HCT116 (cell line): ENCODE measurements at regions not wholly inside any gene's neighbourhood (a gene's known extent, or its start where the extent isn't known, plus 50 kb on each side); places are given as distances from the start of the nearest gene placed in this dataset.

ENCODE experiments used
- CEBPB ChIP-seq: IDR thresholded peaks from 2 replicates; pipeline ENCODE4 v1.6.1; 2012; ENCODE audit warnings: low read depth
- CTCF ChIP-seq, 3 experiments: fragments of 200-600 bp in 1 of 3; sonication (generic) in 1 of 3; IDR thresholded peaks in 2 of 3; conservative IDR thresholded peaks in 1 of 3; 2 replicates each; pipeline ENCODE4 v1.5.1; 2012 to 2017; ENCODE audit warnings: low read depth in 2 of 3, low read length in 2 of 3, antibody characterized with exemption in 1 of 3, borderline replicate concordance in 1 of 3, control low read depth in 1 of 3, mild to moderate bottlenecking in 1 of 3, mixed read lengths in 1 of 3, mixed run types in 1 of 3, moderate library complexity in 1 of 3; ENCODE audit not compliant: insufficient read depth in 1 of 3
- EZH2 ChIP-seq: fragments of 200-600 bp; sonication (generic); IDR thresholded peaks from 2 replicates; pipeline ENCODE4 v1.6.1; 2017; ENCODE audit warnings: antibody characterized with exemption, mixed run types
- EZH2phosphoT487 ChIP-seq: fragments of 200-600 bp; IDR thresholded peaks from 2 replicates; pipeline ENCODE4 v1.6.1; 2018; ENCODE audit warnings: antibody characterized with exemption, borderline replicate concordance
- FOSL1 ChIP-seq: IDR thresholded peaks from 2 replicates; pipeline ENCODE4 v1.6.1; 2012; ENCODE audit warnings: low read depth
- MAX ChIP-seq: IDR thresholded peaks from 2 replicates; pipeline ENCODE4 v1.6.1; 2012
- POLR2A ChIP-seq: IDR thresholded peaks from 2 replicates; pipeline ENCODE4 v1.7.0; 2011; ENCODE audit warnings: borderline replicate concordance; ENCODE audit not compliant: insufficient read depth, insufficient read length; ENCODE audit errors: extremely low read depth
- POLR2AphosphoS5 ChIP-seq: IDR thresholded peaks from 2 replicates; pipeline ENCODE4 v1.6.1; 2011; ENCODE audit warnings: mild to moderate bottlenecking, low read depth, low read length, moderate library complexity
- RAD21 ChIP-seq: IDR thresholded peaks from 2 replicates; pipeline ENCODE4 v1.6.1; 2012; ENCODE audit warnings: low read depth, mild to moderate bottlenecking
- SP1 ChIP-seq: IDR thresholded peaks from 2 replicates; pipeline ENCODE4 v1.6.1; 2012; ENCODE audit warnings: low read depth
- TCF7L2 ChIP-seq: IDR thresholded peaks from 2 replicates; pipeline ENCODE4 v1.7.0; 2011; ENCODE audit warnings: borderline replicate concordance, inconsistent platforms; ENCODE audit not compliant: insufficient read depth, insufficient read length; ENCODE audit errors: extremely low read depth
- YY1 ChIP-seq: IDR thresholded peaks from 2 replicates; pipeline ENCODE4 v1.6.1; 2011; ENCODE audit warnings: low read length, low read depth, moderate library complexity, mild to moderate bottlenecking; ENCODE audit not compliant: insufficient replicate concordance; ENCODE audit errors: extremely low read depth
- ZBTB33 ChIP-seq: IDR thresholded peaks from 2 replicates; pipeline ENCODE4 v1.6.1; 2011; ENCODE audit warnings: mild to moderate bottlenecking, low read length, moderate library complexity; ENCODE audit not compliant: insufficient replicate concordance; ENCODE audit errors: extremely low read depth
- ZNF274 ChIP-seq: fragments of 200-500 bp; sonication (Bioruptor generic); IDR thresholded peaks from 2 replicates; pipeline ENCODE4 v1.6.1; 2014; ENCODE audit warnings: mild to moderate bottlenecking, low read depth, low read length, inconsistent platforms

- no peak for TF ChIP-seq CTCF (IDR thresholded peaks at IDR 0.05 in 2 of 3, conservative IDR thresholded peaks at IDR 0.05 in 1 of 3; ENCODE audit: borderline replicate concordance in 1 of 3, insufficient read depth in 1 of 3, low read depth in 2 of 3, low read length in 2 of 3)
- no peak for TF ChIP-seq SP1
- TF ChIP-seq ZBTB33, result no peak
- TF ChIP-seq EZH2, result no peak
- no peak for TF ChIP-seq RAD21
- no peak for TF ChIP-seq MAX
- TF ChIP-seq EZH2phosphoT487, result no peak
- TF ChIP-seq YY1, result no peak
- TF ChIP-seq CEBPB, result no peak
- TF ChIP-seq POLR2AphosphoS5, result no peak
- TF ChIP-seq POLR2A, result no peak
- no peak for TF ChIP-seq TCF7L2
- no peak for TF ChIP-seq FOSL1
- TF ChIP-seq ZNF274, result no peak
Measured at GRCh38 chrX:6667048-6667768, 132.3 kb upstream of the VCX3A start.
